ENCODE measurements at regions not wholly inside any gene's neighbourhood (a gene's known extent, or its start where the extent isn't known, plus 50 kb on each side); places are given as distances from the start of the nearest gene placed in this dataset.

DNA sequence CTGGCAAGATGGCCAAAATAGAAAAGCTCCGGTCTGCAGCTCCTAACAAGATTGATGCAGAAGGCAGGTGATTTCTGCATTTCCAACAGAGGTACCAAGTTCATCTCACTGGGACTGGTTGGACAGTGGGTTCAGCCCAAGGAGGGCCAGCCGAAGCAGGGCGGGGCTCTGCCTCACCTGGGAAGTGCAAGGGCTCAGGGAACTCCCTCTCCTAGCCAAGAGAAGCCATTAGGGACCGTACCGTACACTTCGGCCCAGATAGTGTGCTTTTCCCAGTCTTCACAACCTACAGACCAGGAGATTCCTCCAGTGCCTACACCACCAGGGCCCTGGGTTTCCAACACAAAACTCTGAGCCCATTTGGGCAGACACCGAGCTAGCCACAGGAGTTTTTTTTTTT, 277.8 kb downstream of the SLCO4C1 start (continued):
- no peak for TF ChIP-seq ZNF503 (CRISPR knock-in tag; IDR thresholded peaks at IDR 0.05)
- TF ChIP-seq PAF1 (CRISPR knock-in tag; IDR thresholded peaks at IDR 0.05): no peak
- TF ChIP-seq POLR2G (IDR thresholded peaks at IDR 0.05; ENCODE audit: low read depth, low read length): no peak

GRCh38 chr5:102014371-102014770, 281.7 kb downstream of the SLCO4C1 start:
- H3K9me3 ChIP-seq (ENCODE audit: low read length): no peaks in the 10 kb centered on the region
- H3K79me2 ChIP-seq (ENCODE audit: insufficient read depth, low read length): no peaks in the 10 kb centered on the region
- 82% methylated on average over 1 of the region's 1 CpG for WGBS (ENCODE audit: low lambda C conversion rate)
- no TSS peak for BruUV-seq (replicated peaks)
- no peaks in the 10 kb centered on the region for H3K36me3 ChIP-seq (replicated peaks in 1 of 2; ENCODE audit: control insufficient read depth in 1 of 2, insufficient read depth in 2 of 2, low read length in 2 of 2)
- FAIRE-seq (no peak), ATAC-seq (no peak), DNase-seq (ENCODE audit: low spot score) (no peak)
- H3K4me3 ChIP-seq (replicated peaks in 1 of 3; ENCODE audit: insufficient read depth in 1 of 3, low read depth in 2 of 3, low read length in 3 of 3): no peak overlapping the region
- no peak overlapping the region for H3K27ac ChIP-seq (ENCODE audit: extremely low read length, insufficient read depth, low read length)
- intact Hi-C loops (cut with micrococcal nuclease; ENCODE audit: unreplicated experiment): no loop called here
- ChIA-PET CTCF (ENCODE audit: low intra/inter-chr PET ratio, low total read pairs) (no interaction called here), POLR2A (no interaction called here)
- in situ Hi-C loops (cut with HindIII; ENCODE audit: extremely low pct_ligation_motif_present, low pct_unique_long_range_greater_than_20kb): no loop called here
- no peak overlapping the region for H2AFZ ChIP-seq (ENCODE audit: low read length)
- 0 out of 2 replicates have a peak, but pooled peaks cover 7% of the 10 kb centered on the region for H3K4me1 ChIP-seq (ENCODE audit: insufficient read depth, low read length)
- H3K27me3 ChIP-seq (ENCODE audit: control insufficient read depth in 1 of 2, insufficient read depth in 2 of 2, low read length in 2 of 2): no peaks in the 10 kb centered on the region
- TF ChIP-seq ZNF335 (CRISPR knock-in tag; IDR thresholded peaks at IDR 0.05): no peak
- peak; percentile 68 for TF ChIP-seq HNRNPK (IDR thresholded peaks at IDR 0.05; ENCODE audit: low read depth, low read length, poor library complexity, severe bottlenecking)
- no peaks in the 10 kb centered on the region for H4K20me1 ChIP-seq (ENCODE audit: insufficient read depth, low read length)
- H3K4me2 ChIP-seq (ENCODE audit: low read depth, low read length): no peak overlapping the region
- no peak overlapping the region for H3K9ac ChIP-seq (ENCODE audit: insufficient read depth, low read depth, low read length)

GRCh38 chr5:102010644-102011043, 285.4 kb downstream of the SLCO4C1 start:
- no peak overlapping the region for H3K4me3 ChIP-seq (replicated peaks in 1 of 3; ENCODE audit: insufficient read depth in 1 of 3, low read depth in 2 of 3, low read length in 3 of 3)
- no peak for ATAC-seq
- no peaks in the 10 kb centered on the region for H3K36me3 ChIP-seq (replicated peaks in 1 of 2; ENCODE audit: control insufficient read depth in 1 of 2, insufficient read depth in 2 of 2, low read length in 2 of 2)
- H4K20me1 ChIP-seq (ENCODE audit: insufficient read depth, low read length): no peaks in the 10 kb centered on the region
- BruUV-seq (replicated peaks): no TSS peak
- intact Hi-C loops (cut with micrococcal nuclease; ENCODE audit: unreplicated experiment): no loop called here
- no peak overlapping the region for H2AFZ ChIP-seq (ENCODE audit: low read length)
- no peaks in the 10 kb centered on the region for H3K4me1 ChIP-seq (ENCODE audit: insufficient read depth, low read length)
- in situ Hi-C loops (cut with HindIII; ENCODE audit: extremely low pct_ligation_motif_present, low pct_unique_long_range_greater_than_20kb): no loop called here
- no peak overlapping the region for H3K4me2 ChIP-seq (ENCODE audit: low read depth, low read length)
- FAIRE-seq: no peak
- H3K9ac ChIP-seq (ENCODE audit: insufficient read depth, low read depth, low read length): no peak overlapping the region
- no peak overlapping the region for H3K27ac ChIP-seq (ENCODE audit: extremely low read length, insufficient read depth, low read length)
- ChIA-PET CTCF (ENCODE audit: low intra/inter-chr PET ratio, low total read pairs) (no interaction called here), POLR2A (no interaction called here)
- no peak for DNase-seq (ENCODE audit: low spot score)
- no peaks in the 10 kb centered on the region for H3K9me3 ChIP-seq (ENCODE audit: low read length)
- no peaks in the 10 kb centered on the region for H3K79me2 ChIP-seq (ENCODE audit: insufficient read depth, low read length)
- H3K27me3 ChIP-seq (ENCODE audit: control insufficient read depth in 1 of 2, insufficient read depth in 2 of 2, low read length in 2 of 2): no peaks in the 10 kb centered on the region
- TF ChIP-seq ZNF589 (CRISPR knock-in tag; conservative IDR thresholded peaks at IDR 0.05): no peak
- TF ChIP-seq ZNF296 (CRISPR knock-in tag; conservative IDR thresholded peaks at IDR 0.05): no peak
- no peak for TF ChIP-seq TAF15 (IDR thresholded peaks at IDR 0.05; ENCODE audit: low read depth, low read length, poor library complexity, severe bottlenecking)
- TF ChIP-seq LCORL (IDR thresholded peaks at IDR 0.05): no peak
- TF ChIP-seq LCORL (CRISPR knock-in tag; IDR thresholded peaks at IDR 0.05): no peak
- TF ChIP-seq BRD4 (CRISPR knock-in tag; IDR thresholded peaks at IDR 0.05): no peak
- TF ChIP-seq, protein P1, sequence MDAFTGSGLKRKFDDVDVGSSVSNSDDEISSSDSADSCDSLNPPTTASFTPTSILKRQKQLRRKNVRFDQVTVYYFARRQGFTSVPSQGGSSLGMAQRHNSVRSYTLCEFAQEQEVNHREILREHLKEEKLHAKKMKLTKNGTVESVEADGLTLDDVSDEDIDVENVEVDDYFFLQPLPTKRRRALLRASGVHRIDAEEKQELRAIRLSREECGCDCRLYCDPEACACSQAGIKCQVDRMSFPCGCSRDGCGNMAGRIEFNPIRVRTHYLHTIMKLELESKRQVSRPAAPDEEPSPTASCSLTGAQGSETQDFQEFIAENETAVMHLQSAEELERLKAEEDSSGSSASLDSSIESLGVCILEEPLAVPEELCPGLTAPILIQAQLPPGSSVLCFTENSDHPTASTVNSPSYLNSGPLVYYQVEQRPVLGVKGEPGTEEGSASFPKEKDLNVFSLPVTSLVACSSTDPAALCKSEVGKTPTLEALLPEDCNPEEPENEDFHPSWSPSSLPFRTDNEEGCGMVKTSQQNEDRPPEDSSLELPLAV (CRISPR knock-in tag; conservative IDR thresholded peaks at IDR 0.05; ENCODE audit: low read depth): no peak
- TF ChIP-seq RARG (CRISPR knock-in tag; IDR thresholded peaks at IDR 0.05; ENCODE audit: low read depth): no peak
- TF ChIP-seq MIER2 (CRISPR knock-in tag; IDR thresholded peaks at IDR 0.05): no peak
- TF ChIP-seq IRF9 (CRISPR knock-in tag; IDR thresholded peaks at IDR 0.05; ENCODE audit: borderline replicate concordance): no peak
